ENCODE measurements at regions not wholly inside any gene's neighbourhood (a gene's known extent, or its start where the extent isn't known, plus 50 kb on each side); places are given as distances from the start of the nearest gene placed in this dataset.

- no peak overlapping the region for H3K4me3 ChIP-seq (ENCODE audit: low read length)
- no peaks in the 10 kb centered on the region for H3K27me3 ChIP-seq (ENCODE audit: control insufficient read depth, insufficient read depth, low read length)
- no peaks in the 10 kb centered on the region for H3K36me3 ChIP-seq (ENCODE audit: control insufficient read depth, insufficient read depth, low read length)
- no peak for DNase-seq
- no peak overlapping the region for H3K27ac ChIP-seq (ENCODE audit: low read length)
- H3K4me1 ChIP-seq (ENCODE audit: control insufficient read depth, insufficient read depth, low read length), result no peaks in the 10 kb centered on the region
- H3K9me3 ChIP-seq (replicated peaks; ENCODE audit: control insufficient read depth, low read depth, low read length), result no peaks in the 10 kb centered on the region
Measured at GRCh38 chr3:35974872-35975271, 335.5 kb downstream of the ARPP21 start.

- Histone ChIP-seq H3K9me3 (replicated peaks; ENCODE audit: control insufficient read depth, low read depth, low read length) (no peaks in the 10 kb centered on the region), H3K4me3 (ENCODE audit: low read length) (no peak overlapping the region), H3K36me3 (ENCODE audit: control insufficient read depth, insufficient read depth, low read length) (no peaks in the 10 kb centered on the region), H3K27me3 (ENCODE audit: control insufficient read depth, insufficient read depth, low read length) (no peaks in the 10 kb centered on the region), H3K4me1 (ENCODE audit: control insufficient read depth, insufficient read depth, low read length) (no peaks in the 10 kb centered on the region), H3K27ac (ENCODE audit: low read length) (no peak overlapping the region)
- DNase-seq, result peak; percentile 75
Measured at GRCh38 chr3:35986161-35986560, 346.8 kb downstream of the ARPP21 start.

GRCh38 chr3:35987386-35987785 lies 348.1 kb downstream of the ARPP21 start:
- no peak for DNase-seq

GRCh38 chr3:35992041-35992440 lies 352.7 kb downstream of the ARPP21 start:
- Histone ChIP-seq H3K4me3 (ENCODE audit: low read length) (no peak overlapping the region), H3K9me3 (replicated peaks; ENCODE audit: control insufficient read depth, low read depth, low read length) (no peaks in the 10 kb centered on the region), H3K36me3 (ENCODE audit: control insufficient read depth, insufficient read depth, low read length) (no peaks in the 10 kb centered on the region), H3K27ac (ENCODE audit: low read length) (no peak overlapping the region), H3K4me1 (ENCODE audit: control insufficient read depth, insufficient read depth, low read length) (no peaks in the 10 kb centered on the region), H3K27me3 (ENCODE audit: control insufficient read depth, insufficient read depth, low read length) (no peaks in the 10 kb centered on the region)
- WGBS (ENCODE audit: insufficient coverage), result no CpG with 5 or more reads among the region's 2 CpGs
- peak; percentile 64 for DNase-seq

More at GRCh38 chr3:35987386-35987785, 348.1 kb downstream of the ARPP21 start:
- Histone ChIP-seq H3K9me3 (replicated peaks; ENCODE audit: control insufficient read depth, low read depth, low read length) (no peaks in the 10 kb centered on the region), H3K36me3 (ENCODE audit: control insufficient read depth, insufficient read depth, low read length) (no peaks in the 10 kb centered on the region), H3K27me3 (ENCODE audit: control insufficient read depth, insufficient read depth, low read length) (no peaks in the 10 kb centered on the region), H3K4me1 (ENCODE audit: control insufficient read depth, insufficient read depth, low read length) (no peaks in the 10 kb centered on the region), H3K4me3 (ENCODE audit: low read length) (no peak overlapping the region), H3K27ac (ENCODE audit: low read length) (no peak overlapping the region)

- peaks cover 7% of the 10 kb centered on the region for H3K9me3 ChIP-seq (replicated peaks; ENCODE audit: control insufficient read depth, low read depth, low read length)
- no peaks in the 10 kb centered on the region for H3K36me3 ChIP-seq (ENCODE audit: control insufficient read depth, insufficient read depth, low read length)
- no peak overlapping the region for H3K4me3 ChIP-seq (ENCODE audit: low read length)
- H3K27ac ChIP-seq (ENCODE audit: low read length), result no peak overlapping the region
- H3K27me3 ChIP-seq (ENCODE audit: control insufficient read depth, insufficient read depth, low read length), result no peaks in the 10 kb centered on the region
- no peak for DNase-seq
- 100% methylated on average over 1 of the region's 2 CpGs for WGBS (ENCODE audit: insufficient coverage)
- no peaks in the 10 kb centered on the region for H3K4me1 ChIP-seq (ENCODE audit: control insufficient read depth, insufficient read depth, low read length)
Measured at GRCh38 chr3:36011791-36012190, 368.5 kb upstream of the STAC start.

GRCh38 chr3:36013425-36013824 lies 366.9 kb upstream of the STAC start:
- no peaks in the 10 kb centered on the region for H3K36me3 ChIP-seq (ENCODE audit: control insufficient read depth, insufficient read depth, low read length)
- H3K4me3 ChIP-seq (ENCODE audit: low read length), result no peak overlapping the region
- no peaks in the 10 kb centered on the region for H3K4me1 ChIP-seq (ENCODE audit: control insufficient read depth, insufficient read depth, low read length)
- peak; percentile 5 for DNase-seq
- H3K9me3 ChIP-seq (replicated peaks; ENCODE audit: control insufficient read depth, low read depth, low read length), result peaks cover 2% of the 10 kb centered on the region
- no peaks in the 10 kb centered on the region for H3K27me3 ChIP-seq (ENCODE audit: control insufficient read depth, insufficient read depth, low read length)
- no CpG with 5 or more reads among the region's 1 CpG for WGBS (ENCODE audit: insufficient coverage)
- no peak overlapping the region for H3K27ac ChIP-seq (ENCODE audit: low read length)

GRCh38 chr3:36025232-36025631 lies 355.1 kb upstream of the STAC start:
- H3K4me3 ChIP-seq (ENCODE audit: low read length), result no peak overlapping the region
- no peak for DNase-seq
- no peaks in the 10 kb centered on the region for H3K36me3 ChIP-seq (ENCODE audit: control insufficient read depth, insufficient read depth, low read length)
- no peaks in the 10 kb centered on the region for H3K9me3 ChIP-seq (replicated peaks; ENCODE audit: control insufficient read depth, low read depth, low read length)
- H3K27ac ChIP-seq (ENCODE audit: low read length), result no peak overlapping the region
- H3K4me1 ChIP-seq (ENCODE audit: control insufficient read depth, insufficient read depth, low read length), result peaks cover 2% of the 10 kb centered on the region
- no peaks in the 10 kb centered on the region for H3K27me3 ChIP-seq (ENCODE audit: control insufficient read depth, insufficient read depth, low read length)
- WGBS (ENCODE audit: insufficient coverage), result no CpG with 5 or more reads among the region's 3 CpGs

- Histone ChIP-seq H3K4me3 (ENCODE audit: low read length) (no peak overlapping the region), H3K4me1 (ENCODE audit: control insufficient read depth, insufficient read depth, low read length) (peaks cover 2% of the 10 kb centered on the region), H3K9me3 (replicated peaks; ENCODE audit: control insufficient read depth, low read depth, low read length) (no peaks in the 10 kb centered on the region), H3K27me3 (ENCODE audit: control insufficient read depth, insufficient read depth, low read length) (no peaks in the 10 kb centered on the region), H3K27ac (ENCODE audit: low read length) (no peak overlapping the region), H3K36me3 (ENCODE audit: control insufficient read depth, insufficient read depth, low read length) (no peaks in the 10 kb centered on the region)
- DNase-seq, result no peak
- WGBS (ENCODE audit: insufficient coverage), result 88% methylated on average over 1 of the region's 6 CpGs
Measured at GRCh38 chr3:36032180-36033047, 347.9 kb upstream of the STAC start.

GRCh38 chr3:36058404-36059030 lies 321.8 kb upstream of the STAC start:
- H3K4me1 ChIP-seq (ENCODE audit: control insufficient read depth, insufficient read depth, low read length), result no peaks in the 10 kb centered on the region
- no peak overlapping the region for H3K4me3 ChIP-seq (ENCODE audit: low read length)
- DNase-seq, result no peak
- H3K36me3 ChIP-seq (ENCODE audit: control insufficient read depth, insufficient read depth, low read length), result no peaks in the 10 kb centered on the region
- no peaks in the 10 kb centered on the region for H3K9me3 ChIP-seq (replicated peaks; ENCODE audit: control insufficient read depth, low read depth, low read length)
- no peaks in the 10 kb centered on the region for H3K27me3 ChIP-seq (ENCODE audit: control insufficient read depth, insufficient read depth, low read length)
- H3K27ac ChIP-seq (ENCODE audit: low read length), result no peak overlapping the region

GRCh38 chr3:36060950-36061349 lies 319.4 kb upstream of the STAC start:
- no CpG with 5 or more reads among the region's 5 CpGs for WGBS (ENCODE audit: insufficient coverage)

More at GRCh38 chr3:36060950-36061349, 319.4 kb upstream of the STAC start:
- no peaks in the 10 kb centered on the region for H3K36me3 ChIP-seq (ENCODE audit: control insufficient read depth, insufficient read depth, low read length)
- H3K27me3 ChIP-seq (ENCODE audit: control insufficient read depth, insufficient read depth, low read length), result no peaks in the 10 kb centered on the region
- H3K4me3 ChIP-seq (ENCODE audit: low read length), result no peak overlapping the region
- H3K27ac ChIP-seq (ENCODE audit: low read length), result no peak overlapping the region
- DNase-seq, result no peak
- no peaks in the 10 kb centered on the region for H3K4me1 ChIP-seq (ENCODE audit: control insufficient read depth, insufficient read depth, low read length)
- no peaks in the 10 kb centered on the region for H3K9me3 ChIP-seq (replicated peaks; ENCODE audit: control insufficient read depth, low read depth, low read length)

All from muscle of leg (tissue), 3 donors.